Upper lobe of right lung (tissue), 1 donor: ENCODE measurements at regions not wholly inside any gene's neighbourhood (a gene's known extent, or its start where the extent isn't known, plus 50 kb on each side); places are given as distances from the start of the nearest gene placed in this dataset.

ENCODE experiments used
- ATAC-seq: fragments of 200-7000 bp; cut with Tn5 transposase; one replicate; pipeline ENCODE4 v1.9.1; 2020; ENCODE audit warnings: mild to moderate bottlenecking, moderate library complexity
- DNase-seq: peaks from one replicate; pipeline ENCODE4 v3.0.0-alpha.2; 2020
- H3K27ac ChIP-seq: fragments of 200-600 bp; one replicate; pipeline ENCODE4 v1.8.0; 2022
- H3K27me3 ChIP-seq: fragments of 200-600 bp; one replicate; pipeline ENCODE4 v1.8.0; 2022; ENCODE audit warnings: mild to moderate bottlenecking
- H3K36me3 ChIP-seq: fragments of 200-600 bp; one replicate; pipeline ENCODE4 v1.8.0; 2022
- H3K4me1 ChIP-seq: fragments of 200-600 bp; one replicate; pipeline ENCODE4 v1.8.0; 2022
- H3K4me3 ChIP-seq: fragments of 200-600 bp; one replicate; pipeline ENCODE4 v1.8.0; 2022; ENCODE audit warnings: mild to moderate bottlenecking
- H3K9me3 ChIP-seq: fragments of 200-600 bp; one replicate; pipeline ENCODE4 v1.8.0; 2022
- intact Hi-C: fragments of 100-400 bp; cut with DNase I; formaldehyde crosslinking; loops from one replicate; pipeline ENCODE4 v1.11.0; 2022
- TF ChIP-seq, protein P1 (sequence below): fragments of 200-600 bp; IDR thresholded peaks from one replicate; pipeline ENCODE4 v1.8.0; 2022; ENCODE audit warnings: antibody characterized with exemption
- donor health status: DM: no; HTN: yes; CAD: no; lungs with severe emphysema.

- Histone ChIP-seq H3K9me3 (no peaks in the 10 kb centered on the region), H3K27ac (no peak overlapping the region), H3K4me1 (no peaks in the 10 kb centered on the region), H3K27me3 (no peaks in the 10 kb centered on the region), H3K4me3 (no peak overlapping the region), H3K36me3 (no peaks in the 10 kb centered on the region)
- ATAC-seq, result no peak
- no peak for DNase-seq
- intact Hi-C loops, result no loop called here
- TF ChIP-seq, protein P1, sequence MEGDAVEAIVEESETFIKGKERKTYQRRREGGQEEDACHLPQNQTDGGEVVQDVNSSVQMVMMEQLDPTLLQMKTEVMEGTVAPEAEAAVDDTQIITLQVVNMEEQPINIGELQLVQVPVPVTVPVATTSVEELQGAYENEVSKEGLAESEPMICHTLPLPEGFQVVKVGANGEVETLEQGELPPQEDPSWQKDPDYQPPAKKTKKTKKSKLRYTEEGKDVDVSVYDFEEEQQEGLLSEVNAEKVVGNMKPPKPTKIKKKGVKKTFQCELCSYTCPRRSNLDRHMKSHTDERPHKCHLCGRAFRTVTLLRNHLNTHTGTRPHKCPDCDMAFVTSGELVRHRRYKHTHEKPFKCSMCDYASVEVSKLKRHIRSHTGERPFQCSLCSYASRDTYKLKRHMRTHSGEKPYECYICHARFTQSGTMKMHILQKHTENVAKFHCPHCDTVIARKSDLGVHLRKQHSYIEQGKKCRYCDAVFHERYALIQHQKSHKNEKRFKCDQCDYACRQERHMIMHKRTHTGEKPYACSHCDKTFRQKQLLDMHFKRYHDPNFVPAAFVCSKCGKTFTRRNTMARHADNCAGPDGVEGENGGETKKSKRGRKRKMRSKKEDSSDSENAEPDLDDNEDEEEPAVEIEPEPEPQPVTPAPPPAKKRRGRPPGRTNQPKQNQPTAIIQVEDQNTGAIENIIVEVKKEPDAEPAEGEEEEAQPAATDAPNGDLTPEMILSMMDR, result no peak
Observed at GRCh38 chr2:123165616-123166015, 859.5 kb upstream of the CNTNAP5 start.

GRCh38 chr2:123179526-123179925, 845.6 kb upstream of the CNTNAP5 start:
- intact Hi-C loops, result no loop called here
- DNase-seq (no peak), ATAC-seq (no peak)
- no peak overlapping the region for H3K27ac ChIP-seq
- H3K4me1 ChIP-seq, result no peaks in the 10 kb centered on the region
- no peak overlapping the region for H3K4me3 ChIP-seq
- no peaks in the 10 kb centered on the region for H3K9me3 ChIP-seq
- no peaks in the 10 kb centered on the region for H3K36me3 ChIP-seq
- H3K27me3 ChIP-seq, result no peaks in the 10 kb centered on the region
- TF ChIP-seq, protein P1, result no peak

- Histone ChIP-seq H3K9me3 (no peaks in the 10 kb centered on the region), H3K4me3 (no peak overlapping the region), H3K36me3 (no peaks in the 10 kb centered on the region), H3K4me1 (no peaks in the 10 kb centered on the region), H3K27me3 (no peaks in the 10 kb centered on the region), H3K27ac (no peak overlapping the region)
- ATAC-seq, result no peak
- DNase-seq, result no peak
- TF ChIP-seq, protein P1, result no peak
- intact Hi-C loops, result no loop called here
Observed at GRCh38 chr2:123195957-123196356, 829.1 kb upstream of the CNTNAP5 start.

- Histone ChIP-seq H3K27me3 (no peaks in the 10 kb centered on the region), H3K4me3 (no peak overlapping the region), H3K36me3 (no peaks in the 10 kb centered on the region), H3K9me3 (no peaks in the 10 kb centered on the region), H3K4me1 (no peaks in the 10 kb centered on the region), H3K27ac (no peak overlapping the region)
- intact Hi-C loops, result no loop called here
- ATAC-seq (no peak), DNase-seq (no peak)
- TF ChIP-seq, protein P1, result no peak
Observed at GRCh38 chr2:123200035-123200434, 825.1 kb upstream of the CNTNAP5 start.

DNA sequence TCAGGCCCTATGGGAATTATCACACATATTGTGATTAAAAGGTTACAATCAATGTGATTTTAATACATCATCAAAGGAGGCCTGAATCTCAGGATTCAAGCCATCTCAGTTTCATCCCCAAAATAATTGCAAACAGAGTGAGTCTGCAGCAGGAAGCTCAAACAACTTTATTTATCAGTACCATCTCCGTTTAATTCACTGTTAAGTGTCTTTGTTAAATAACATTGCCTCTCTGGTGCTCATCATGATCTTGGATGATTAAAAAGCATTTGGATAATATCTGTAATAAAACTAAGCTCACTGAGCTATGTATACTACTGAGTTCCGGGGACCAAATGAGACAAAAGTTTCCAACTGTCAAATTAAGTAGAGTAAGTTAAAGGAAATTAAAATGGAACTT, 817.8 kb upstream of the CNTNAP5 start:
- H3K36me3 ChIP-seq, result no peaks in the 10 kb centered on the region
- ATAC-seq, result no peak
- H3K27me3 ChIP-seq, result no peaks in the 10 kb centered on the region
- intact Hi-C loops, result no loop called here
- TF ChIP-seq, protein P1, result no peak
- no peaks in the 10 kb centered on the region for H3K9me3 ChIP-seq
- no peak overlapping the region for H3K27ac ChIP-seq
- H3K4me1 ChIP-seq, result no peaks in the 10 kb centered on the region
- H3K4me3 ChIP-seq, result no peak overlapping the region
- DNase-seq, result no peak

- TF ChIP-seq, protein P1, result no peak
Observed at GRCh38 chr2:123209202-123209601, 815.9 kb upstream of the CNTNAP5 start.

More at GRCh38 chr2:123209202-123209601, 815.9 kb upstream of the CNTNAP5 start:
- H3K27ac ChIP-seq, result no peak overlapping the region
- H3K4me1 ChIP-seq, result no peaks in the 10 kb centered on the region
- no peak for DNase-seq
- intact Hi-C loops, result no loop called here
- H3K36me3 ChIP-seq, result no peaks in the 10 kb centered on the region
- no peak for ATAC-seq
- H3K9me3 ChIP-seq, result no peaks in the 10 kb centered on the region
- no peak overlapping the region for H3K4me3 ChIP-seq
- no peaks in the 10 kb centered on the region for H3K27me3 ChIP-seq
